Lower leg skin (tissue), 4 donors: ENCODE measurements at regions not wholly inside any gene's neighbourhood (a gene's known extent, or its start where the extent isn't known, plus 50 kb on each side); places are given as distances from the start of the nearest gene placed in this dataset.

ENCODE experiments used
- DNase-seq, 2 donors: peaks; one replicate each; pipeline ENCODE4 v3.0.0-alpha.2; 2019; ENCODE audit warnings: low spot score in 2 of 2
- H3K4me3 ChIP-seq: fragments of 200-600 bp; sonication (generic); 2 replicates; pipeline ENCODE4 v1.5.1; 2017; ENCODE audit warnings: mild to moderate bottlenecking, low read depth; ENCODE audit not compliant: poor library complexity, severe bottlenecking
- POLR2A ChIP-seq, 2 donors: fragments of 450-650 bp; IDR thresholded peaks; one replicate each; pipeline ENCODE4 v1.6.1; 2016 to 2017; ENCODE audit warnings: antibody characterized with exemption in 2 of 2, mild to moderate bottlenecking in 1 of 2, moderate library complexity in 1 of 2
- WGBS, 2 donors: methylation state at CpG; one replicate each; pipeline ENCODE4 v1.1.5; 2018; 5-methylcytosine and 5-hydroxymethylcytosine counted together
- intact Hi-C: fragments of 100-400 bp; cut with DNase I; formaldehyde crosslinking; loops from one replicate; pipeline ENCODE4 v1.15.0; 2023; ENCODE audit warnings: low total_unique reads
- TF ChIP-seq, protein P1 (sequence below), 3 donors: fragments of 450-650 bp; IDR thresholded peaks; one replicate each; pipeline ENCODE4 v1.5.1; 2016; ENCODE audit warnings: antibody characterized with exemption in 3 of 3, mild to moderate bottlenecking in 3 of 3, moderate library complexity in 2 of 3

DNA sequence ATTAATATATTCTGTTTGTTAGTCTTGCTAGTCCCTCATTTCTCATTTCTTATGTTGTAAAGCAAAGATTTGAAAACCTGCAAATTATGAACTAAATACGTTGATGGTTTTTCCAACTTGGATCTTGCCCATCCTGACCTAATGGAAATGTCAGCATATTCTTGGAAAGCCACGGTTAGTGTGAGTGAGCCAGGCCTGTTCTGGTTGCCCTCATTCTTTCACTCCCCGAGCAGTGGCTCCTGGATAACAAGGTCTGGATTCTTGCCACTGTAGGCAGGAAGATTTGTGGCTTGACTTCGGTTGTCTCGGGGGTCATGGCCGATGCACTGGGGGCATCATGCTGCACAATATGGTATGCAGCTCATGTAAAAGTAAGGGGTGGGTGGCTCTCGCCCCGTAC, 359.1 kb downstream of the MEIS1 start:
- no peak for DNase-seq
- H3K4me3 ChIP-seq, result no peak overlapping the region
- WGBS, 2 donors, result 62 to 64% methylated on average over 8 of the region's 8 CpGs
- TF ChIP-seq, protein P1, sequence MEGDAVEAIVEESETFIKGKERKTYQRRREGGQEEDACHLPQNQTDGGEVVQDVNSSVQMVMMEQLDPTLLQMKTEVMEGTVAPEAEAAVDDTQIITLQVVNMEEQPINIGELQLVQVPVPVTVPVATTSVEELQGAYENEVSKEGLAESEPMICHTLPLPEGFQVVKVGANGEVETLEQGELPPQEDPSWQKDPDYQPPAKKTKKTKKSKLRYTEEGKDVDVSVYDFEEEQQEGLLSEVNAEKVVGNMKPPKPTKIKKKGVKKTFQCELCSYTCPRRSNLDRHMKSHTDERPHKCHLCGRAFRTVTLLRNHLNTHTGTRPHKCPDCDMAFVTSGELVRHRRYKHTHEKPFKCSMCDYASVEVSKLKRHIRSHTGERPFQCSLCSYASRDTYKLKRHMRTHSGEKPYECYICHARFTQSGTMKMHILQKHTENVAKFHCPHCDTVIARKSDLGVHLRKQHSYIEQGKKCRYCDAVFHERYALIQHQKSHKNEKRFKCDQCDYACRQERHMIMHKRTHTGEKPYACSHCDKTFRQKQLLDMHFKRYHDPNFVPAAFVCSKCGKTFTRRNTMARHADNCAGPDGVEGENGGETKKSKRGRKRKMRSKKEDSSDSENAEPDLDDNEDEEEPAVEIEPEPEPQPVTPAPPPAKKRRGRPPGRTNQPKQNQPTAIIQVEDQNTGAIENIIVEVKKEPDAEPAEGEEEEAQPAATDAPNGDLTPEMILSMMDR (IDR thresholded peaks at IDR 0.05), result no peak
- TF ChIP-seq POLR2A (IDR thresholded peaks at IDR 0.05), result no peak
- intact Hi-C loops, result no loop called here

DNA sequence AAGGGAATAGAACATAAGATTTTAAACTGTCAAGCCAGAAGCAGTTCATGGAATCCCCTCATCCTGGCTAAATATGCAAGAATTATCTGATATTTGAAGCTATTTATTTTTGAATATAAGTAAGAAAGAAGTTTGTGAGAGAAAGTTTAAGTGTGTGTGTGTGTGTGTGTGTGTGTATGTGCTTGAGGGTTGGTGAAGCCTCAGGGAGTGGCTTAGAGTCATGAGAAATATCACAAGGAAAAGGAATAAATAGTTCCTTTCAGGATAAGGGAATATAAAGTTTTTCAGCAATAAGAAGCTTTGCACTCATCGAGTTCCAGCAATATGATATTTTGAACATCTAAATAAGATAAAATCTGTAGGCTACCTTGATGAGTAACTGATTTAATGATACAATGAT, 359.6 kb downstream of the MEIS1 start:
- TF ChIP-seq POLR2A (IDR thresholded peaks at IDR 0.05), result no peak
- 56 to 59% methylated on average over 1 of the region's 1 CpG for WGBS, 2 donors

GRCh38 chr2:66802877-66803276, 368.0 kb downstream of the MEIS1 start:
- H3K4me3 ChIP-seq, result no peak overlapping the region
- intact Hi-C loops, result no loop called here
- no peak for TF ChIP-seq POLR2A (IDR thresholded peaks at IDR 0.05)
- TF ChIP-seq, protein P1 (IDR thresholded peaks at IDR 0.05), result no peak
- WGBS, 2 donors, result 95 to 98% methylated on average over 2 of the region's 2 CpGs
- DNase-seq, result no peak

More for the DNA sequence above, 359.6 kb downstream of the MEIS1 start:
- no peak overlapping the region for H3K4me3 ChIP-seq
- DNase-seq, result no peak
- intact Hi-C loops, result no loop called here

DNA sequence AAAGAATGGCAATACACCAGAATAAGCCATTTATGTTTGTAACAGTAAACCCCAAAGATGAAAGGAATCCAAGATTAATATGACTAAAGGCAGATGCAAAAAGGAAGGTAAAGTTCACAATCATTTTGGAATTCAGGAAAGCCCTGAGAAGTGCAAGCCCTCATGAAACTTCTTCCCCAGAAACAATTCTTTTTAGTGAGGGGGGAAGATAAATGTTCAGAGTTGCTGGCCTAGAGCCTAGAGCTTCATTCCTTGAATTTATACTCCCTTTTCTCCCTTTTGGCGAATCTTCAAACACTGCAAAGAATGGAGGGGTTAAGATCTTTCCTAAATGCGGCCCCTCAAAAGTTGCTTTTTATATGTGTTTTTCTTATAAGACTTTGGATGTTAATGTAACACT, 368.8 kb downstream of the MEIS1 start:
- intact Hi-C loops, result no loop called here
- no peak for DNase-seq
- 83 to 85% methylated on average over 2 of the region's 2 CpGs for WGBS, 2 donors
- H3K4me3 ChIP-seq, result no peak overlapping the region
- TF ChIP-seq, protein P1 (IDR thresholded peaks at IDR 0.05), result no peak
- TF ChIP-seq POLR2A (IDR thresholded peaks at IDR 0.05), result no peak

DNA sequence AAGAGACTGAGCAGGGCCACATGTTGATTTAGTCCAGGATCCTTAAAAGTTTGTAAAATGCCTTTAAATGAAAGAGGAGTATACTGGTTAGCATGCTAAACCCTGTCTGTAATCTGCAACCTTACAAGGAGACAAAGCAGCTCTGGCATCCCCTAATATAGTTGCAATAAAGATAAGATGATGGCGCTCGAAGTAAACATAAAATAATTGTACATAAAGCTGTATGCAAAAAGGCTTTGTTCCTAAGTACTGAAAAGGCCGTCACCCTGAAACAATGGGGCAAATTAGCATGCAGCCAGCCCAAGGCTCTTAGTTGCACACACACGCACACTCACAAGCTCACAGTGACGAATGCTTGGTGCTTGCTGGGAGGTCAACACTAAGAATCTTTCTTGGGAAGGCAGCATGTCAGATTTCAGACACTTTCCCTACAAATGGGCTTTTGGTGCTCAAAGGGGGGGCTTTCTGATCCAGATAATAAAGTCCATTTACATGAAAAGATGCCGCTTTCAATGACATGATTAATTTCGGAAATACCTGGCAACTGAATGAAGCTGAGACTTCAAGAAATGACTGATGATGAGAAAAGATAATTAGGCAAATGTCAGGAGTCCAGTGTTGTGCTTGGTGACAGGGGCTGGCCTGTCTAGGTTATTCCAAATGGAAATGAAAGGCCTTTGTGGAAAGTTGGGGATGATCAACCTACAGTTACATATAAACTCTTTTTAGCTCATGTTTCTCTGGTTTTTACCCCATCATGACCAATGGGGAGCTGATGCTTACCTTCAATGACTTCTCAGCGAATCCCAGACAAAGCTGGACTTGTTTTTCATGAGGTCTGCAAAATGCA, 370.3 kb downstream of the MEIS1 start:
- WGBS, 2 donors, result 85% methylated on average over 8 of the region's 8 CpGs
- TF ChIP-seq POLR2A (IDR thresholded peaks at IDR 0.05), result no peak
- TF ChIP-seq, protein P1 (IDR thresholded peaks at IDR 0.05), result no peak
- no peak overlapping the region for H3K4me3 ChIP-seq
- intact Hi-C loops, result no loop called here
- DNase-seq, result no peak

- no peak for DNase-seq
- 60 to 64% methylated on average over 3 of the region's 3 CpGs for WGBS, 2 donors
- intact Hi-C loops, result no loop called here
- TF ChIP-seq, protein P1 (IDR thresholded peaks at IDR 0.05), result no peak
- TF ChIP-seq POLR2A (IDR thresholded peaks at IDR 0.05), result no peak
- H3K4me3 ChIP-seq, result no peak overlapping the region
Observed at GRCh38 chr2:66805968-66806367, 371.0 kb downstream of the MEIS1 start.
